ENCODE measurements at regions not wholly inside any gene's neighbourhood (a gene's known extent, or its start where the extent isn't known, plus 50 kb on each side); places are given as distances from the start of the nearest gene placed in this dataset.
"Not testable (repeated sequence)": the region's sequence is repeated elsewhere in the genome, so short reads cannot be mapped to it uniquely, and the experiment has no call there.

GRCh38 chr5:108461628-108462367 is 79.9 kb upstream of the FBXL17 start:
- DNase-seq (ENCODE audit: low read depth in 2 of 2): peak; percentile 53 to 55

GRCh38 chr5:108459769-108460168 is 77.9 kb upstream of the FBXL17 start:
- no peak for DNase-seq (ENCODE audit: low read depth in 2 of 2)

- no peak for DNase-seq (ENCODE audit: low read depth in 2 of 2)
Observed at GRCh38 chr5:108451269-108451668, 69.4 kb upstream of the FBXL17 start.

- not testable (repeated sequence) for DNase-seq (ENCODE audit: low read depth in 2 of 2)
Observed at GRCh38 chr5:108444130-108444529, 62.2 kb upstream of the FBXL17 start.

GRCh38 chr5:108442063-108442651 is 60.3 kb upstream of the FBXL17 start:
- not testable (repeated sequence) for DNase-seq (ENCODE audit: low read depth in 2 of 2)

- DNase-seq (ENCODE audit: low read depth in 2 of 2): no peak
Observed at GRCh38 chr5:108437425-108437824, 55.5 kb upstream of the FBXL17 start.

GRCh38 chr5:108436696-108437095 is 54.8 kb upstream of the FBXL17 start:
- DNase-seq (ENCODE audit: low read depth in 2 of 2): no peak

GRCh38 chr5:108433600-108433999 is 51.7 kb upstream of the FBXL17 start:
- DNase-seq (ENCODE audit: low read depth in 2 of 2): no peak

GRCh38 chr5:108432024-108432423 is 50.1 kb upstream of the FBXL17 start:
- DNase-seq (ENCODE audit: low read depth in 2 of 2): no peak

Measured in fibroblast of skin of left biceps (primary cell).